Adrenal gland (tissue), 5 donors: ENCODE measurements at regions not wholly inside any gene's neighbourhood (a gene's known extent, or its start where the extent isn't known, plus 50 kb on each side); places are given as distances from the start of the nearest gene placed in this dataset.

Source experiments
- POLR2A ChIP-seq, 2 donors: fragments of 450-650 bp; IDR thresholded peaks; one replicate each; pipeline ENCODE4 v1.6.1; 2017; ENCODE audit warnings: antibody characterized with exemption in 2 of 2, mild to moderate bottlenecking in 2 of 2, moderate library complexity in 1 of 2
- TF ChIP-seq, protein P1 (sequence below), 6 experiments: fragments of 450-650 bp in 4 of 6; fragments of 200-600 bp in 2 of 6; sonication (generic) in 1 of 6; IDR thresholded peaks; 1 replicate in 5 of 6; 2 replicates in 1 of 6; pipeline versions ENCODE4 v1.5.1 to v1.8.0; 2016 to 2021; ENCODE audit warnings: antibody characterized with exemption in 6 of 6, mild to moderate bottlenecking in 2 of 6, moderate library complexity in 1 of 6
- donor health status: DM: no; HTN: no; CAD: no.

DNA sequence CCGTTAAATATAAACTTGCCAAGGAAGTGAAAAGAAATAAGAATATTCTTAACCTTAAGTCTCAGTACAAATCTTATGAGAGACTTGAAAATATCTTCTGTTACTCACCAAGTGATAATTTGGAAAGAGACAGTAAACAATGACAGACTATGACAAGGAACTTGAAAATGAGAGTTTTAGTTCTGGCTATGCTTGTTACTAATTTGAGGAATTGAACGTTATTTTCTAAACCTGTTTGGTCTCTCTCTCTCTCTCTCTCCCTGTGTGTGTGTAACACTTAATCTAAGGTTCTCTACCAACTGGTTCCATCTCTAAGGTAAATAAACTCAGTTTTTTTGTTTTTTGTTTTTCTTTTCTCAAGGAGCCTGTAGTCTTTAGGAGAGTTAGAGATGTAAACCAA, 161.8 kb downstream of the AMY1C start:
- TF ChIP-seq, protein P1, sequence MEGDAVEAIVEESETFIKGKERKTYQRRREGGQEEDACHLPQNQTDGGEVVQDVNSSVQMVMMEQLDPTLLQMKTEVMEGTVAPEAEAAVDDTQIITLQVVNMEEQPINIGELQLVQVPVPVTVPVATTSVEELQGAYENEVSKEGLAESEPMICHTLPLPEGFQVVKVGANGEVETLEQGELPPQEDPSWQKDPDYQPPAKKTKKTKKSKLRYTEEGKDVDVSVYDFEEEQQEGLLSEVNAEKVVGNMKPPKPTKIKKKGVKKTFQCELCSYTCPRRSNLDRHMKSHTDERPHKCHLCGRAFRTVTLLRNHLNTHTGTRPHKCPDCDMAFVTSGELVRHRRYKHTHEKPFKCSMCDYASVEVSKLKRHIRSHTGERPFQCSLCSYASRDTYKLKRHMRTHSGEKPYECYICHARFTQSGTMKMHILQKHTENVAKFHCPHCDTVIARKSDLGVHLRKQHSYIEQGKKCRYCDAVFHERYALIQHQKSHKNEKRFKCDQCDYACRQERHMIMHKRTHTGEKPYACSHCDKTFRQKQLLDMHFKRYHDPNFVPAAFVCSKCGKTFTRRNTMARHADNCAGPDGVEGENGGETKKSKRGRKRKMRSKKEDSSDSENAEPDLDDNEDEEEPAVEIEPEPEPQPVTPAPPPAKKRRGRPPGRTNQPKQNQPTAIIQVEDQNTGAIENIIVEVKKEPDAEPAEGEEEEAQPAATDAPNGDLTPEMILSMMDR (IDR thresholded peaks at IDR 0.05): no peak
- TF ChIP-seq POLR2A (IDR thresholded peaks at IDR 0.05): no peak
